Liver (tissue), 8 donors: ENCODE measurements at regions not wholly inside any gene's neighbourhood (a gene's known extent, or its start where the extent isn't known, plus 50 kb on each side); places are given as distances from the start of the nearest gene placed in this dataset.

Experiments
- DNase-seq: peaks from one replicate; pipeline ENCODE4 v3.0.0-alpha.2; 2017; ENCODE audit warnings: low spot score
- H3K27ac ChIP-seq, 2 donors: one replicate each; pipeline ENCODE4 v1.7.0; 2013; ENCODE audit warnings: inconsistent platforms in 2 of 2, low read length in 2 of 2, control low read depth in 1 of 2, low read depth in 1 of 2, mild to moderate bottlenecking in 1 of 2
- H3K27me3 ChIP-seq, 4 donors: one replicate each; pipeline versions ENCODE4 v1.6.1 to v1.7.0; 2013; ENCODE audit warnings: low read length in 3 of 4, inconsistent platforms in 1 of 4, mild to moderate bottlenecking in 1 of 4, moderate library complexity in 1 of 4; ENCODE audit not compliant: control insufficient read depth in 4 of 4, insufficient read depth in 4 of 4
- H3K36me3 ChIP-seq, 4 donors: one replicate each; pipeline versions ENCODE4 v1.6.1 to v1.7.0; 2013; ENCODE audit warnings: low read length in 3 of 4, mild to moderate bottlenecking in 3 of 4, low read depth in 1 of 4, moderate library complexity in 1 of 4; ENCODE audit not compliant: control insufficient read depth in 4 of 4, insufficient read depth in 3 of 4
- H3K4me1 ChIP-seq, 4 donors: one replicate each; pipeline versions ENCODE4 v1.6.1 to v1.7.0; 2013; ENCODE audit warnings: low read length in 3 of 4, mild to moderate bottlenecking in 3 of 4, moderate library complexity in 1 of 4; ENCODE audit not compliant: control insufficient read depth in 4 of 4, insufficient read depth in 4 of 4
- H3K4me3 ChIP-seq, 3 donors: one replicate each; pipeline versions ENCODE4 v1.6.1 to v1.7.0; 2013; ENCODE audit warnings: low read length in 3 of 3, control low read depth in 1 of 3, low read depth in 1 of 3, mild to moderate bottlenecking in 1 of 3
- H3K9ac ChIP-seq, 2 donors: one replicate each; pipeline ENCODE4 v1.7.0; 2013; ENCODE audit warnings: low read length in 2 of 2, mild to moderate bottlenecking in 2 of 2, moderate library complexity in 2 of 2, control low read depth in 1 of 2, low read depth in 1 of 2
- H3K9me3 ChIP-seq, 4 donors: one replicate each; pipeline versions ENCODE4 v1.6.1 to v1.7.0; 2013; ENCODE audit warnings: low read length in 3 of 4; ENCODE audit not compliant: control insufficient read depth in 4 of 4
- ATF3 ChIP-seq: IDR thresholded peaks from 2 replicates; pipeline ENCODE4 v1.6.1; 2016; ENCODE audit warnings: antibody characterized with exemption
- CTCF ChIP-seq: fragments of 150-350 bp; IDR thresholded peaks from 2 replicates; pipeline ENCODE4 v1.5.1; 2017; ENCODE audit warnings: improper control_type of control experiment, low read depth, low read length; ENCODE audit not compliant: missing input control
- EGR1 ChIP-seq, 2 donors: IDR thresholded peaks; 2 replicates each; pipeline ENCODE4 v1.6.1; 2016 to 2018; ENCODE audit warnings: antibody characterized with exemption in 2 of 2, low read depth in 2 of 2
- FOXA1 ChIP-seq: IDR thresholded peaks from 2 replicates; pipeline ENCODE4 v1.6.1; 2016; ENCODE audit warnings: antibody characterized with exemption
- FOXA2 ChIP-seq: IDR thresholded peaks from 2 replicates; pipeline ENCODE4 v1.6.1; 2016; ENCODE audit warnings: antibody characterized with exemption
- GABPA ChIP-seq, 2 donors: IDR thresholded peaks in 1 of 2; conservative IDR thresholded peaks in 1 of 2; 2 replicates each; pipeline ENCODE4 v1.6.1; 2016; ENCODE audit warnings: antibody characterized with exemption in 2 of 2, mild to moderate bottlenecking in 1 of 2, moderate library complexity in 1 of 2
- HNF4A ChIP-seq, 2 donors: conservative IDR thresholded peaks; 2 replicates each; pipeline ENCODE4 v1.6.1; 2016; ENCODE audit warnings: antibody characterized with exemption in 2 of 2, mild to moderate bottlenecking in 2 of 2
- HNF4G ChIP-seq: IDR thresholded peaks from 2 replicates; pipeline ENCODE4 v1.6.1; 2016; ENCODE audit warnings: antibody characterized with exemption
- JUND ChIP-seq, 2 donors: IDR thresholded peaks; 2 replicates each; pipeline ENCODE4 v1.6.1; 2016; ENCODE audit warnings: antibody characterized with exemption in 2 of 2
- MAX ChIP-seq: IDR thresholded peaks from 2 replicates; pipeline ENCODE4 v1.6.1; 2016; ENCODE audit warnings: antibody characterized with exemption
- NR2F2 ChIP-seq: IDR thresholded peaks from 2 replicates; pipeline ENCODE4 v1.6.1; 2016; ENCODE audit warnings: antibody characterized with exemption
- RAD21 ChIP-seq, 2 donors: IDR thresholded peaks; 2 replicates each; pipeline ENCODE4 v1.6.1; 2016; ENCODE audit warnings: antibody characterized with exemption in 2 of 2, mild to moderate bottlenecking in 2 of 2
- REST ChIP-seq: IDR thresholded peaks from 2 replicates; pipeline ENCODE4 v1.6.1; 2016; ENCODE audit warnings: antibody characterized with exemption, mild to moderate bottlenecking
- RXRA ChIP-seq, 2 donors: IDR thresholded peaks; 2 replicates each; pipeline ENCODE4 v1.6.1; 2017 to 2018; ENCODE audit warnings: antibody characterized with exemption in 2 of 2, mild to moderate bottlenecking in 1 of 2
- SP1 ChIP-seq: IDR thresholded peaks from 2 replicates; pipeline ENCODE4 v1.6.1; 2018; ENCODE audit warnings: antibody characterized with exemption, mild to moderate bottlenecking
- TAF1 ChIP-seq: conservative IDR thresholded peaks from 2 replicates; pipeline ENCODE4 v1.6.1; 2016; ENCODE audit warnings: antibody characterized with exemption, mild to moderate bottlenecking
- YY1 ChIP-seq: IDR thresholded peaks from 2 replicates; pipeline ENCODE4 v1.6.1; 2016; ENCODE audit warnings: antibody characterized with exemption, mild to moderate bottlenecking
- ZBTB33 ChIP-seq: IDR thresholded peaks from 2 replicates; pipeline ENCODE4 v1.6.1; 2016; ENCODE audit warnings: antibody characterized with exemption
- WGBS: extraction: QIAGEN DNeasy Blood & Tissue Kit; methylation state at CpG from one replicate; pipeline ENCODE4 v1.1.7; 2013; 5-methylcytosine and 5-hydroxymethylcytosine counted together
- donor health status: healthy.
- donor health status: healthy.
- donor health status: healthy.
- donor health status: healthy.
- donor health status: healthy.

- H3K9me3 ChIP-seq: no peaks in the 10 kb centered on the region
- no peaks in the 10 kb centered on the region for H3K36me3 ChIP-seq
- no peak overlapping the region for H3K4me3 ChIP-seq
- no peak overlapping the region for H3K27ac ChIP-seq
- H3K9ac ChIP-seq: no peak overlapping the region
- no peak for TF ChIP-seq REST
- TF ChIP-seq HNF4G: no peak
- no peak for TF ChIP-seq HNF4A (conservative IDR thresholded peaks at IDR 0.05)
- TF ChIP-seq GABPA (IDR thresholded peaks at IDR 0.05 in 1 of 2, conservative IDR thresholded peaks at IDR 0.05 in 1 of 2): no peak
- TF ChIP-seq MAX: no peak
- no peak for TF ChIP-seq FOXA2
- no peak for TF ChIP-seq RXRA (IDR thresholded peaks at IDR 0.05)
- TF ChIP-seq ATF3: no peak
- TF ChIP-seq SP1: no peak
- no peak for TF ChIP-seq CTCF
- TF ChIP-seq RAD21 (IDR thresholded peaks at IDR 0.05): no peak
- no peak for TF ChIP-seq FOXA1
- TF ChIP-seq EGR1 (IDR thresholded peaks at IDR 0.05; ENCODE audit: low read depth in 2 of 2): no peak
- TF ChIP-seq ZBTB33: no peak
- no peak for TF ChIP-seq JUND (IDR thresholded peaks at IDR 0.05)
- TF ChIP-seq TAF1: no peak
- no peak for TF ChIP-seq YY1
- no peak for TF ChIP-seq NR2F2
- WGBS: 96% methylated on average over 1 of the region's 1 CpG
- no peak for DNase-seq
- H3K4me1 ChIP-seq: no peaks in the 10 kb centered on the region
- H3K27me3 ChIP-seq: no peaks in the 10 kb centered on the region
Observed at GRCh38 chr17:65389426-65389825, 172.0 kb downstream of the AXIN2 start.

- DNase-seq: no peak
- no peaks in the 10 kb centered on the region for H3K4me1 ChIP-seq
- H3K9me3 ChIP-seq: no peaks in the 10 kb centered on the region
- no peak overlapping the region for H3K4me3 ChIP-seq
- WGBS: 56% methylated on average over 1 of the region's 1 CpG
- H3K27ac ChIP-seq: no peak overlapping the region
- no peaks in the 10 kb centered on the region for H3K36me3 ChIP-seq
- H3K27me3 ChIP-seq: no peaks in the 10 kb centered on the region
- H3K9ac ChIP-seq: no peak overlapping the region
- TF ChIP-seq RXRA (IDR thresholded peaks at IDR 0.05) (no peak), ATF3 (no peak), HNF4A (conservative IDR thresholded peaks at IDR 0.05) (no peak), GABPA (IDR thresholded peaks at IDR 0.05 in 1 of 2, conservative IDR thresholded peaks at IDR 0.05 in 1 of 2) (no peak), HNF4G (no peak), RAD21 (IDR thresholded peaks at IDR 0.05) (no peak), ZBTB33 (no peak), YY1 (no peak), NR2F2 (no peak), EGR1 (IDR thresholded peaks at IDR 0.05; ENCODE audit: low read depth in 2 of 2) (no peak), MAX (no peak), CTCF (no peak), JUND (IDR thresholded peaks at IDR 0.05) (no peak)
Observed at GRCh38 chr17:65388911-65389310, 172.5 kb downstream of the AXIN2 start.
